Endothelial cell (in vitro differentiated cells): ENCODE measurements at regions not wholly inside any gene's neighbourhood (a gene's known extent, or its start where the extent isn't known, plus 50 kb on each side); places are given as distances from the start of the nearest gene placed in this dataset.

Source experiments
- DNase-seq: peaks from one replicate; pipeline ENCODE4 v3.0.0; 2021; ENCODE audit warnings: low spot score
- H3K27ac Mint-ChIP-seq: one replicate; pipeline ENCODE4 v1.8.0; 2021; ENCODE audit warnings: mixed read lengths, inconsistent platforms; ENCODE audit not compliant: unreplicated experiment
- H3K27me3 Mint-ChIP-seq: one replicate; pipeline ENCODE4 v1.8.0; 2021; ENCODE audit warnings: mild to moderate bottlenecking, moderate library complexity, mixed read lengths, inconsistent platforms; ENCODE audit not compliant: unreplicated experiment
- H3K36me3 Mint-ChIP-seq: one replicate; pipeline ENCODE4 v1.8.0; 2021; ENCODE audit warnings: mild to moderate bottlenecking, low read depth, mixed read lengths, inconsistent platforms; ENCODE audit not compliant: unreplicated experiment
- H3K4me1 Mint-ChIP-seq: one replicate; pipeline ENCODE4 v1.8.0; 2021; ENCODE audit warnings: mild to moderate bottlenecking, mixed read lengths, inconsistent platforms; ENCODE audit not compliant: unreplicated experiment
- H3K4me3 Mint-ChIP-seq: one replicate; pipeline ENCODE4 v1.8.0; 2021; ENCODE audit warnings: mild to moderate bottlenecking, mixed read lengths, inconsistent platforms; ENCODE audit not compliant: unreplicated experiment
- H3K9me3 Mint-ChIP-seq: one replicate; pipeline ENCODE4 v1.8.0; 2021; ENCODE audit warnings: mixed read lengths, inconsistent platforms; ENCODE audit not compliant: unreplicated experiment
- TF ChIP-seq, protein P1 (sequence below): fragments of 200-600 bp; sonication (generic); IDR thresholded peaks from one replicate; pipeline ENCODE4 v1.5.0; 2021; ENCODE audit warnings: antibody characterized with exemption; ENCODE audit not compliant: unreplicated experiment

DNA sequence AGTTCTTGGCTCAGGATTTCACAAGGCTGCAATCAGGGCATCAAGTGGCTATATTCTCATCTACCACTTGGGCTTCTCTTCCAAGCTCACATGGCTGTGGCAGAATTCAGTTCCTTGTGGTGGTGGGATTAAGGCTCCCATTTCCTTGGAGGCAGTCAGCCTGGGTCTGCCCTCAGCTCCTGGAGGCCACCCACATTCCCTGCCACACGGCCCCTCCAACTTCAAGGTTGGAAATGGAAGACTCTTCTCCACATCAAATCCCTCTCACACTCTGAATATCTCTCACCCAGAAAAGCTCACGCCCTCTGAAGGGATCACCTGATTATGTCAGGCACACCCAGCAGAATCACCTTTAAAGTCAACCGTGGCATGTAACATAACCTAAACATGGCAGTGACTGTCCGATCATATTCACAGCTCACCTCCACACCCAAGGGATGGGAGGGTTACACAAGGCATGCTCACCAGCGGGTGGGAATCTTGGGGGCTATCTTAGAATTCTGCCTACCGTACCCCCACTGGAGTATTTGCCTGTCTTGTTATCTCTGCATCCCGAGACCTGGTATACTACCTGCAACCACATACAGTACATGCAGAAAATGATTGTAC lies 256.2 kb upstream of the KLHL29 start:
- Mint-ChIP-seq H3K9me3 (peaks cover 12% of the 10 kb centered on the region), H3K4me1 (peaks cover 20% of the 10 kb centered on the region), H3K4me3 (no peak overlapping the region), H3K36me3 (peaks cover 12% of the 10 kb centered on the region), H3K27me3 (peaks cover 5% of the 10 kb centered on the region), H3K27ac (no peak overlapping the region)
- no peak for DNase-seq
- TF ChIP-seq, protein P1, sequence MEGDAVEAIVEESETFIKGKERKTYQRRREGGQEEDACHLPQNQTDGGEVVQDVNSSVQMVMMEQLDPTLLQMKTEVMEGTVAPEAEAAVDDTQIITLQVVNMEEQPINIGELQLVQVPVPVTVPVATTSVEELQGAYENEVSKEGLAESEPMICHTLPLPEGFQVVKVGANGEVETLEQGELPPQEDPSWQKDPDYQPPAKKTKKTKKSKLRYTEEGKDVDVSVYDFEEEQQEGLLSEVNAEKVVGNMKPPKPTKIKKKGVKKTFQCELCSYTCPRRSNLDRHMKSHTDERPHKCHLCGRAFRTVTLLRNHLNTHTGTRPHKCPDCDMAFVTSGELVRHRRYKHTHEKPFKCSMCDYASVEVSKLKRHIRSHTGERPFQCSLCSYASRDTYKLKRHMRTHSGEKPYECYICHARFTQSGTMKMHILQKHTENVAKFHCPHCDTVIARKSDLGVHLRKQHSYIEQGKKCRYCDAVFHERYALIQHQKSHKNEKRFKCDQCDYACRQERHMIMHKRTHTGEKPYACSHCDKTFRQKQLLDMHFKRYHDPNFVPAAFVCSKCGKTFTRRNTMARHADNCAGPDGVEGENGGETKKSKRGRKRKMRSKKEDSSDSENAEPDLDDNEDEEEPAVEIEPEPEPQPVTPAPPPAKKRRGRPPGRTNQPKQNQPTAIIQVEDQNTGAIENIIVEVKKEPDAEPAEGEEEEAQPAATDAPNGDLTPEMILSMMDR = no peak

GRCh38 chr2:23131066-23131575 lies 253.9 kb upstream of the KLHL29 start:
- no peak for DNase-seq
- TF ChIP-seq, protein P1 = no peak
- H3K9me3 Mint-ChIP-seq = peaks cover 12% of the 10 kb centered on the region
- peaks cover 4% of the 10 kb centered on the region for H3K27me3 Mint-ChIP-seq
- peaks cover 20% of the 10 kb centered on the region for H3K4me1 Mint-ChIP-seq
- H3K27ac Mint-ChIP-seq = no peak overlapping the region
- no peak overlapping the region for H3K4me3 Mint-ChIP-seq
- peaks cover 12% of the 10 kb centered on the region for H3K36me3 Mint-ChIP-seq

DNA sequence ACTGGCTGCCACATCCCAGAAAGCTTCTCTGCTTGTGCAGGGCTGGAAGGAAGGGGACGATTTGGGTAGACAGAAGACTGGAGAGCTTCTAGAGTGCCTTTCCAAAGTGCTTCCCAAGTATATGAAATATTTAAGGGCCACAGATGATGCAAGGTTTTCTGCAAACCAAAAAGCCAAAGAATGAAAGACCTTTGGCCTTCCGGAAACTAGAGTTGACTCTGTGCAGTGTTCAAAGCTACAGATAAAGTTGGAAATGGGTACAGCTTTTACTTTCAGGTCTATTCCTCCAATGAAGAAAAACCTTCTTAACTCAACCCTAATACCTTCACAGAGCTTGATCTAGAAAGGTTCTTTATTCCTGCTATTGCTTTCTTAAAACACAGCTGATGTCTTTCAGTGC lies 253.0 kb upstream of the KLHL29 start:
- Mint-ChIP-seq H3K4me3 (no peak overlapping the region), H3K36me3 (peaks cover 12% of the 10 kb centered on the region), H3K9me3 (peaks cover 12% of the 10 kb centered on the region), H3K27ac (no peak overlapping the region), H3K27me3 (peaks cover 3% of the 10 kb centered on the region), H3K4me1 (peaks cover 19% of the 10 kb centered on the region)
- TF ChIP-seq, protein P1 = no peak
- no peak for DNase-seq

- no peak overlapping the region for H3K4me3 Mint-ChIP-seq
- H3K27me3 Mint-ChIP-seq = peaks cover 3% of the 10 kb centered on the region
- DNase-seq = no peak
- H3K4me1 Mint-ChIP-seq = peaks cover 19% of the 10 kb centered on the region
- peaks cover 12% of the 10 kb centered on the region for H3K9me3 Mint-ChIP-seq
- TF ChIP-seq, protein P1 = no peak
- peaks cover 11% of the 10 kb centered on the region for H3K36me3 Mint-ChIP-seq
- H3K27ac Mint-ChIP-seq = no peak overlapping the region
Observed at GRCh38 chr2:23132823-23133595, 252.0 kb upstream of the KLHL29 start.

GRCh38 chr2:23134726-23135125 lies 250.3 kb upstream of the KLHL29 start:
- Mint-ChIP-seq H3K36me3 (no peaks in the 10 kb centered on the region), H3K27me3 (peaks cover 3% of the 10 kb centered on the region)
- TF ChIP-seq, protein P1 = no peak

More at GRCh38 chr2:23134726-23135125, 250.3 kb upstream of the KLHL29 start:
- no peak overlapping the region for H3K27ac Mint-ChIP-seq
- peaks cover 16% of the 10 kb centered on the region for H3K4me1 Mint-ChIP-seq
- peaks cover 6% of the 10 kb centered on the region for H3K9me3 Mint-ChIP-seq
- DNase-seq = no peak
- H3K4me3 Mint-ChIP-seq = no peak overlapping the region
